ENCODE measurements at regions not wholly inside any gene's neighbourhood (a gene's known extent, or its start where the extent isn't known, plus 50 kb on each side); places are given as distances from the start of the nearest gene placed in this dataset.

GRCh38 chr16:6884002-6884401, 448.6 kb upstream of the RBFOX1 start:
- TF ChIP-seq ZFP30 (CRISPR knock-in tag; IDR thresholded peaks at IDR 0.05) (no peak), ZNF70 (CRISPR knock-in tag; IDR thresholded peaks at IDR 0.05) (no peak), RARB (CRISPR knock-in tag; IDR thresholded peaks at IDR 0.05) (no peak), ZNF8 (CRISPR knock-in tag; IDR thresholded peaks at IDR 0.05) (no peak), ZNF565 (CRISPR knock-in tag; conservative IDR thresholded peaks at IDR 0.05; ENCODE audit: low read depth) (no peak), ARNTL (CRISPR knock-in tag; IDR thresholded peaks at IDR 0.05; ENCODE audit: borderline replicate concordance, low read depth) (no peak), TOX (CRISPR knock-in tag; IDR thresholded peaks at IDR 0.05; ENCODE audit: borderline replicate concordance) (no peak), ISL1 (CRISPR knock-in tag; IDR thresholded peaks at IDR 0.05) (no peak), ESRRG (CRISPR knock-in tag; IDR thresholded peaks at IDR 0.05) (no peak), PATZ1 (CRISPR knock-in tag; IDR thresholded peaks at IDR 0.05; ENCODE audit: borderline replicate concordance) (no peak), CSRNP3 (CRISPR knock-in tag; IDR thresholded peaks at IDR 0.05) (no peak), SNAI2 (CRISPR knock-in tag; IDR thresholded peaks at IDR 0.05) (no peak), PPARA (CRISPR knock-in tag; IDR thresholded peaks at IDR 0.05; ENCODE audit: borderline replicate concordance) (no peak), BACH2 (CRISPR knock-in tag; IDR thresholded peaks at IDR 0.05; ENCODE audit: borderline replicate concordance) (no peak), CREB5 (CRISPR knock-in tag; IDR thresholded peaks at IDR 0.05; ENCODE audit: low read depth) (no peak), CSDC2 (CRISPR knock-in tag; IDR thresholded peaks at IDR 0.05) (no peak), TSHZ2 (CRISPR knock-in tag; IDR thresholded peaks at IDR 0.05) (no peak)
- ATAC-seq: no peak

GRCh38 chr16:6880263-6880662, 452.4 kb upstream of the RBFOX1 start:
- no peak for ATAC-seq
- TF ChIP-seq TOX (CRISPR knock-in tag; IDR thresholded peaks at IDR 0.05; ENCODE audit: borderline replicate concordance) (no peak), ZNF70 (CRISPR knock-in tag; IDR thresholded peaks at IDR 0.05) (no peak), CSRNP3 (CRISPR knock-in tag; IDR thresholded peaks at IDR 0.05) (no peak), ZC3H10 (CRISPR knock-in tag; IDR thresholded peaks at IDR 0.05) (no peak), ZNF565 (CRISPR knock-in tag; conservative IDR thresholded peaks at IDR 0.05; ENCODE audit: low read depth) (no peak), CREB5 (CRISPR knock-in tag; IDR thresholded peaks at IDR 0.05; ENCODE audit: low read depth) (no peak), PPARA (CRISPR knock-in tag; IDR thresholded peaks at IDR 0.05; ENCODE audit: borderline replicate concordance) (no peak), OSR1 (CRISPR knock-in tag; IDR thresholded peaks at IDR 0.05) (no peak), ARNTL (CRISPR knock-in tag; IDR thresholded peaks at IDR 0.05; ENCODE audit: borderline replicate concordance, low read depth) (no peak), ZFP30 (CRISPR knock-in tag; IDR thresholded peaks at IDR 0.05) (no peak), ZFP3 (CRISPR knock-in tag; IDR thresholded peaks at IDR 0.05) (no peak), TSHZ2 (CRISPR knock-in tag; IDR thresholded peaks at IDR 0.05) (no peak), ISL1 (CRISPR knock-in tag; IDR thresholded peaks at IDR 0.05) (no peak), BACH2 (CRISPR knock-in tag; IDR thresholded peaks at IDR 0.05; ENCODE audit: borderline replicate concordance) (no peak), RARB (CRISPR knock-in tag; IDR thresholded peaks at IDR 0.05) (no peak), ESRRG (CRISPR knock-in tag; IDR thresholded peaks at IDR 0.05) (no peak)

All from SK-N-SH treated with all-trans-retinoic acid at 6 μM for 48 hours (cell line).